ENCODE measurements at regions not wholly inside any gene's neighbourhood (a gene's known extent, or its start where the extent isn't known, plus 50 kb on each side); places are given as distances from the start of the nearest gene placed in this dataset.

DNA sequence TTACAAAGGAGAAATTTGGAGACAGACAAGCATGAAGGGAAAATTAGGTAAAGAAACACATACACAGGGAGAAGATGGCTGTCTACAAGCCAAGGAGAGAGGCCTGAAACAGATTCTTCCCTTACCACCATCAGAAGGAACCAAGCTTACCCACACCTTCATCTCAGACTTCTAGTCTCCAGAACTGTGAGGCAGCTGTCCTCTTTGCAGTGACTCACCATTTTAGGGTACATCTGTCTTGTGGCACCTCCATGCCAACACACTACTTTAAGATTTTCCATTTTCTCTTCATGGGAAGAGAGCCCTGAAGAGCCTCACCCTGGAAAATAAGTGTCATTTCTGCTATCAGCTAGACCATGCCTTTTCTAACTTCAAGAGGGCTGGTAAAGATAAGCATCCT lies 369.3 kb downstream of the FRK start (continued):
- TF ChIP-seq, protein P1, sequence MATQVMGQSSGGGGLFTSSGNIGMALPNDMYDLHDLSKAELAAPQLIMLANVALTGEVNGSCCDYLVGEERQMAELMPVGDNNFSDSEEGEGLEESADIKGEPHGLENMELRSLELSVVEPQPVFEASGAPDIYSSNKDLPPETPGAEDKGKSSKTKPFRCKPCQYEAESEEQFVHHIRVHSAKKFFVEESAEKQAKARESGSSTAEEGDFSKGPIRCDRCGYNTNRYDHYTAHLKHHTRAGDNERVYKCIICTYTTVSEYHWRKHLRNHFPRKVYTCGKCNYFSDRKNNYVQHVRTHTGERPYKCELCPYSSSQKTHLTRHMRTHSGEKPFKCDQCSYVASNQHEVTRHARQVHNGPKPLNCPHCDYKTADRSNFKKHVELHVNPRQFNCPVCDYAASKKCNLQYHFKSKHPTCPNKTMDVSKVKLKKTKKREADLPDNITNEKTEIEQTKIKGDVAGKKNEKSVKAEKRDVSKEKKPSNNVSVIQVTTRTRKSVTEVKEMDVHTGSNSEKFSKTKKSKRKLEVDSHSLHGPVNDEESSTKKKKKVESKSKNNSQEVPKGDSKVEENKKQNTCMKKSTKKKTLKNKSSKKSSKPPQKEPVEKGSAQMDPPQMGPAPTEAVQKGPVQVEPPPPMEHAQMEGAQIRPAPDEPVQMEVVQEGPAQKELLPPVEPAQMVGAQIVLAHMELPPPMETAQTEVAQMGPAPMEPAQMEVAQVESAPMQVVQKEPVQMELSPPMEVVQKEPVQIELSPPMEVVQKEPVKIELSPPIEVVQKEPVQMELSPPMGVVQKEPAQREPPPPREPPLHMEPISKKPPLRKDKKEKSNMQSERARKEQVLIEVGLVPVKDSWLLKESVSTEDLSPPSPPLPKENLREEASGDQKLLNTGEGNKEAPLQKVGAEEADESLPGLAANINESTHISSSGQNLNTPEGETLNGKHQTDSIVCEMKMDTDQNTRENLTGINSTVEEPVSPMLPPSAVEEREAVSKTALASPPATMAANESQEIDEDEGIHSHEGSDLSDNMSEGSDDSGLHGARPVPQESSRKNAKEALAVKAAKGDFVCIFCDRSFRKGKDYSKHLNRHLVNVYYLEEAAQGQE (IDR thresholded peaks at IDR 0.05; ENCODE audit: low read depth, low read length) = no peak
- TF ChIP-seq SMC3 (IDR thresholded peaks at IDR 0.05; ENCODE audit: borderline replicate concordance, low read length) = no peak

DNA sequence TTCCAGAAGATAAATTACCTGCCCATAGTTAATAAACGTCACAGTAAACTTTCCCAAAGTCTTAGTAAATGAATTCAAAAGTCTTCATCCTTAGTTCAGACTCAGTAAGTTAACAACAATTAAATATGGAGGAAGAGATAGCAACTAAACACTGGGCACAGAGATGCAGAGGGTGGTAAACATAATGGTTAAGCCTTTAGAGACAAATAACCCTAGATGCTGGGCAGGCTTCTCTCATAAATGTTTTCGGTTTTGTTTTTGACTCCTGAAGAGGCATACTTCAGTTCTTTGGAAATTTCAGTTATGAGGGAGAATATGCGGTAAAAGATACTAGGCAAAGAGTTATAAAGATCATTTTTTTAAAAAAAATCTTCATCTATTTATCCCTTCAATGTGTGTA lies 369.8 kb downstream of the FRK start:
- intact Hi-C loops (cut with micrococcal nuclease; ENCODE audit: unreplicated experiment) (no loop called here), in situ Hi-C loops (cut with MboI) (no loop called here)
- Histone ChIP-seq H3K27ac (ENCODE audit: control insufficient read depth, insufficient read depth) (no peak overlapping the region), H3K9ac (ENCODE audit: control insufficient read depth, insufficient read depth, low read length) (no peak overlapping the region), H3K9me3 (replicated peaks; ENCODE audit: control insufficient read depth, insufficient read depth, low read length) (no peaks in the 10 kb centered on the region), H2AFZ (ENCODE audit: control insufficient read depth, low read depth, low read length) (no peak overlapping the region), H4K20me1 (ENCODE audit: control insufficient read depth, insufficient read depth) (no peaks in the 10 kb centered on the region), H3K27me3 (replicated peaks in 1 of 2; ENCODE audit: control insufficient read depth in 2 of 2, insufficient read depth in 2 of 2, low read length in 1 of 2) (no peaks in the 10 kb centered on the region), H3K4me3 (no peak overlapping the region), H3K4me2 (ENCODE audit: control insufficient read depth, insufficient read depth) (no peak overlapping the region), H3K4me1 (ENCODE audit: control insufficient read depth, insufficient read depth, low read length) (no peaks in the 10 kb centered on the region), H3K79me2 (ENCODE audit: control insufficient read depth, insufficient read depth, low read length) (no peaks in the 10 kb centered on the region), H3K36me3 (ENCODE audit: control insufficient read depth in 2 of 2, insufficient read depth in 2 of 2, low read length in 1 of 2) (no peaks in the 10 kb centered on the region)
- ChIA-PET RAD21 (ENCODE audit: unreplicated experiment) (no interaction called here), POLR2A (no interaction called here), CTCF (no interaction called here), SMC1A (ENCODE audit: uncharacterized antibody, unreplicated experiment) (no interaction called here)
- 35% methylated on average over 3 of the region's 3 CpGs for WGBS (ENCODE audit: insufficient coverage, insufficient replicate concordance, low lambda C conversion rate, missing lambda C conversion rate)
- no peak for DNase-seq (ENCODE audit: low read depth, low spot score)
- no TSS peak for BruUV-seq (replicated peaks)
- no peak for FAIRE-seq
- no peak for ATAC-seq
- no peak for TF ChIP-seq POLR2AphosphoS2 (IDR thresholded peaks at IDR 0.05; ENCODE audit: low read depth, low read length)
- no peak for TF ChIP-seq EGR1 (IDR thresholded peaks at IDR 0.05; ENCODE audit: borderline replicate concordance in 1 of 2, low read depth in 2 of 2, low read length in 2 of 2)
- TF ChIP-seq, protein P2, sequence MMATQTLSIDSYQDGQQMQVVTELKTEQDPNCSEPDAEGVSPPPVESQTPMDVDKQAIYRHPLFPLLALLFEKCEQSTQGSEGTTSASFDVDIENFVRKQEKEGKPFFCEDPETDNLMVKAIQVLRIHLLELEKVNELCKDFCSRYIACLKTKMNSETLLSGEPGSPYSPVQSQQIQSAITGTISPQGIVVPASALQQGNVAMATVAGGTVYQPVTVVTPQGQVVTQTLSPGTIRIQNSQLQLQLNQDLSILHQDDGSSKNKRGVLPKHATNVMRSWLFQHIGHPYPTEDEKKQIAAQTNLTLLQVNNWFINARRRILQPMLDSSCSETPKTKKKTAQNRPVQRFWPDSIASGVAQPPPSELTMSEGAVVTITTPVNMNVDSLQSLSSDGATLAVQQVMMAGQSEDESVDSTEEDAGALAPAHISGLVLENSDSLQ (IDR thresholded peaks at IDR 0.05) = no peak
- no peak for TF ChIP-seq JUNB (IDR thresholded peaks at IDR 0.05)
- TF ChIP-seq BCL11A (IDR thresholded peaks at IDR 0.05; ENCODE audit: low read depth, low read length) = no peak
- TF ChIP-seq, protein P3, sequence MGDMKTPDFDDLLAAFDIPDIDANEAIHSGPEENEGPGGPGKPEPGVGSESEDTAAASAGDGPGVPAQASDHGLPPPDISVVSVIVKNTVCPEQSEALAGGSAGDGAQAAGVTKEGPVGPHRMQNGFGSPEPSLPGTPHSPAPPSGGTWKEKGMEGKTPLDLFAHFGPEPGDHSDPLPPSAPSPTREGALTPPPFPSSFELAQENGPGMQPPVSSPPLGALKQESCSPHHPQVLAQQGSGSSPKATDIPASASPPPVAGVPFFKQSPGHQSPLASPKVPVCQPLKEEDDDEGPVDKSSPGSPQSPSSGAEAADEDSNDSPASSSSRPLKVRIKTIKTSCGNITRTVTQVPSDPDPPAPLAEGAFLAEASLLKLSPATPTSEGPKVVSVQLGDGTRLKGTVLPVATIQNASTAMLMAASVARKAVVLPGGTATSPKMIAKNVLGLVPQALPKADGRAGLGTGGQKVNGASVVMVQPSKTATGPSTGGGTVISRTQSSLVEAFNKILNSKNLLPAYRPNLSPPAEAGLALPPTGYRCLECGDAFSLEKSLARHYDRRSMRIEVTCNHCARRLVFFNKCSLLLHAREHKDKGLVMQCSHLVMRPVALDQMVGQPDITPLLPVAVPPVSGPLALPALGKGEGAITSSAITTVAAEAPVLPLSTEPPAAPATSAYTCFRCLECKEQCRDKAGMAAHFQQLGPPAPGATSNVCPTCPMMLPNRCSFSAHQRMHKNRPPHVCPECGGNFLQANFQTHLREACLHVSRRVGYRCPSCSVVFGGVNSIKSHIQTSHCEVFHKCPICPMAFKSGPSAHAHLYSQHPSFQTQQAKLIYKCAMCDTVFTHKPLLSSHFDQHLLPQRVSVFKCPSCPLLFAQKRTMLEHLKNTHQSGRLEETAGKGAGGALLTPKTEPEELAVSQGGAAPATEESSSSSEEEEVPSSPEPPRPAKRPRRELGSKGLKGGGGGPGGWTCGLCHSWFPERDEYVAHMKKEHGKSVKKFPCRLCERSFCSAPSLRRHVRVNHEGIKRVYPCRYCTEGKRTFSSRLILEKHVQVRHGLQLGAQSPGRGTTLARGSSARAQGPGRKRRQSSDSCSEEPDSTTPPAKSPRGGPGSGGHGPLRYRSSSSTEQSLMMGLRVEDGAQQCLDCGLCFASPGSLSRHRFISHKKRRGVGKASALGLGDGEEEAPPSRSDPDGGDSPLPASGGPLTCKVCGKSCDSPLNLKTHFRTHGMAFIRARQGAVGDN (IDR thresholded peaks at IDR 0.05) = no peak
- TF ChIP-seq SMARCA5 (IDR thresholded peaks at IDR 0.05) = no peak
- TF ChIP-seq ZZZ3 (IDR thresholded peaks at IDR 0.05; ENCODE audit: control insufficient read depth, insufficient read length, low read depth) = no peak
- TF ChIP-seq KAT2A (conservative IDR thresholded peaks at IDR 0.05; ENCODE audit: control insufficient read depth, low read depth, low read length) = no peak
- TF ChIP-seq STAT3 (IDR thresholded peaks at IDR 0.05; ENCODE audit: low read depth, low read length) = no peak
- no peak for TF ChIP-seq YBX1 (IDR thresholded peaks at IDR 0.05)
